HG03064 (cell line): ENCODE measurements at regions not wholly inside any gene's neighbourhood (a gene's known extent, or its start where the extent isn't known, plus 50 kb on each side); places are given as distances from the start of the nearest gene placed in this dataset.

ENCODE experiments used
- ATAC-seq: cut with Tn5 transposase; IDR thresholded peaks from one replicate; pipeline ENCODE4 v1.9.1; 2021; ENCODE audit warnings: low read depth; ENCODE audit not compliant: unreplicated experiment

- no peak for ATAC-seq
Measured at GRCh38 chr10:123582084-123582989, 83.8 kb upstream of the GPR26 start.

DNA sequence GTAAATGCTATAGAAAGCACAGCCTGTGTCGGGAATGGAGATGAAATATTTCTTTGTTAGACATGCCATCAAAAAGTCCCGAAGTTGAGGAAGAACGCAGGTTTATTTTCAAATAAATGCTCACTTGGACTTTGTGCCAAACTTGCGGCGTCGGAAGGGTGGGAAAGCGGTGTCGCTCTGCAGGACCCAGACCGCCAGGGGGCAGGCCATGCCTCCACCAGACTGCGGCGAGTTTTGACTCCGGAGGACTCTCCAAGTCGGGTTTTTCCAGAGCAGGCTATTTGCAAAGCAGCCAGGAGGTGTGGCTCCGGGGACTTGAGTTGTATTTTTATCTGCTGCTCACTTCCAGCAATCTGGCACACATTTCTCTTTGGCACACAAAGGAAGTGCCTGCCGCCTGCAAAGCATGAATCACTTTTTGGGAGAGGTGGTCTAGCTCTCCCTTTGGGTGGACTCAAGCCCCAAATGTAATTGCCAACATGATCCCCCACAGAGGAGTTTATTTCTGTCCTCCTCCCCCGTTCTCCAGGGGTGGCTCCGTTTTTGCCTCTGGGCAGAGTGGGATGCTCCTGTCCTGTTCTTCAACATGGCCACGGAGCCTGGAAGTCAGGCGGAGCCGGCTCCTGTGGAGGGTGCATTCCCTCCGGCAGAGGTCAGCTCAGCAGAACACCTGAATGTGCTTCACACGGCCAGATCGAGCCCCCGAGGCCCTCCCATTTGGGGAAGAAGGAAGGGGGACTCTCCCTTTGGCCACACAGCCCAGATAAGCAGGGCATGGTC is 82.3 kb upstream of the GPR26 start:
- no peak for ATAC-seq

- ATAC-seq: no peak
Measured at GRCh38 chr10:123584419-123584775, 81.8 kb upstream of the GPR26 start.

GRCh38 chr10:123585477-123586445 is 80.4 kb upstream of the GPR26 start:
- no peak for ATAC-seq

GRCh38 chr10:123587110-123587509 is 79.0 kb upstream of the GPR26 start:
- no peak for ATAC-seq

DNA sequence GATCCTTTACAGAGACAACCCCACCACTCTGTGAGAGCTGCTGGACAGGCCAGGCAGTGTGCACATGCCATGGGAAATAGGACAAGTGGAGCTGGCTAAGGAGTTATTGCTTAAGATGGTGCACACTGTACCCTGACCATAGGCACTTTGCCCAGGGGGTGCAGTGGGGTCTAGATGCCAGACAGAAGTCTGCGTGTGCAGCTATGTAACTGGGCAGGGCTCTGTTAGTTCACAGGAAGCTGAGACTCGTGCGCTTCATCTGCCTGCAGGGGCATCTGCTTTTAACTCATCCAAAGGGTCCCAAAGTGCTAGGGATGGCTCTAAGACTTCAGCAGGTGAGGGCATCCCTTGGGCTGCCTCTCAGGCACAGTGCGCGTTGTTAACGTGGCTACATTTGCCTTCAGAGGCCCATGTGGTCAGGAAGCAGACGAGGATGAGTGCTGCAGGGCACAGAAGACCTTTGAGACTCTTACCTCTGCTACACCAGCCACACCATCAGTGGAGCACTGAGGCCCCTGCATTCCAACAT is 77.7 kb upstream of the GPR26 start:
- ATAC-seq: no peak

GRCh38 chr10:123595661-123596060 is 70.5 kb upstream of the GPR26 start:
- no peak for ATAC-seq

GRCh38 chr10:123597676-123598075 is 68.5 kb upstream of the GPR26 start:
- no peak for ATAC-seq

DNA sequence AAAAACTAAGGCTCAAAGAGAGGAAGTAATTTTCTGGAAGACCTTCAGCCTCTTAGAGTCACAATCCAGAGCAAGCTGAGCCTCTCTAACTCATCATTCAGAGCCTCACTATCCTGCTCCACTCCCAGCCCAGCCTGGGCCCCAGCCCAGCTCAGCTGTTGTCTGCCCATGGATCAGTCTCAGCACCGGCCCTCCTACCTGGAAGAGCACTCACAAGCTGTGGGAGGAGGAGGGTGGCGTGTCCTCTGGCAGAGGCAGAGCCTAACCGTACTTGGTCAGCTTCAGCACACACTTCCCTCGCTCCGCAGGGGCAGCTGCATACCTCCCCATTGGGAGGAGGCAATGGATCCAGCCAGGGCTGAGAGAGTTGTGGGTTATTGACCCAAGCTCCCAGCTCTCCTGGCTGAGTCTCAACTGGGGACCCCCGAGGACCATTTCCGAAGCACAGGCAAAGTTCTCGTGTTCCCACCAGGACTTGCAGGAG is 66.7 kb upstream of the GPR26 start:
- ATAC-seq: no peak

GRCh38 chr10:123600177-123600576 is 66.0 kb upstream of the GPR26 start:
- no peak for ATAC-seq

GRCh38 chr10:123603130-123603529 is 63.0 kb upstream of the GPR26 start:
- no peak for ATAC-seq

GRCh38 chr10:123604506-123604905 is 61.6 kb upstream of the GPR26 start:
- ATAC-seq: no peak

DNA sequence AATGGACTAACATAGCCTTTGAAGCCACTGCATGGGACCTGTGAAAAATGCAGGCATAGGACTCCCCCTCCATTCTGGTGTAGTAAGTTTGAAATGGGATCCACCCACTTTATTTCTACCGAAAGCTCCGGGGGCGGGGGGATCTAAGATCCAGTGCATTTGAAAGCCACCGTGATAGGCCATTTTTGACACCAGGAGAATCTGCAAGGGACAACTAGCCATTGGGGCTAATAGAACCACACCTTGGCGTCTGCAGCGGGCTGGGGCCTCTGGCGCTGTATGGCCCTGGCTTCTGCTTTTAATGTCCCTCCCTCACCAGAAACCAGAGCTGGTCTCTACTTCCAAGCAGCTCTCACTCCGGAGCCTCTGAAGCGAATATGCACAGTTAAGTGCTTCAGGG is 60.1 kb upstream of the GPR26 start:
- ATAC-seq: no peak

DNA sequence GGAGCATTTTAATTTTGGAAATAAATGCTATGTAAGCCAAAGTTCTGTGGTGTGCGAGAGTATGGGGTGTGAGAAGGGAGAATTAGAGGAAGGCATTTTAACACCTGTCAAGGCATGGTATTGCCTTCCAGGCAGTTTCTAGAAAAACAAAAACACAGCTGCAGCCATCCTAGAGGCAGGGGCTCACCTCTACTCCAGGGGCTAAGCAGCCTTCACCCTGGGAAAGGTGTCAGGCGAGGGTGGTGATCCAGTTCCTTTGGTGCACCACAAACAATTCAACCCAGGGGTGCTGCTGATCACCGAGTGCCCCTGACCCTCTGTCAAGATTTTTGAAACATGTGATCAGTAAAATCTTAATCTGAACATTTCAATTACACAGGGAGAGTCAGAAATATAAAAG is 59.2 kb upstream of the GPR26 start:
- no peak for ATAC-seq

DNA sequence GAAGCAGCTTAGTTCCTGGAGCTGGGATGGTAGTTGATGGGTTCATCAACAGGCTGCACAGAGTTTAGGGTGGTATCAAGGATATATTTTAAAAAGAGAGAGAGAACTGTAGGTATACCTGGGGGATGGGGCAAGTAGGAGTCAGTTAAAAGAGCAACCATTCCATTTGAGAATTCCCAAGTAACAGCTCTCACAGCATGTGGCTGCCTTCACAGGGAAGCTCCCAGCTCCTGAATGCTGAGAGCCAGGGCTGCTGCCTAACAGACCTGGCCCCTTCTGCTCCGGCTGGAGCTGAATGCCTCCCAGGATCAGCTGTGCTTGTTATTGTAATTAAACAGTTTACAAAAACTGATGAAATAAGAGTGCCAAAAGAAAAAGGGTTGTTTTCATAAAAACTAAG is 58.8 kb upstream of the GPR26 start:
- no peak for ATAC-seq

DNA sequence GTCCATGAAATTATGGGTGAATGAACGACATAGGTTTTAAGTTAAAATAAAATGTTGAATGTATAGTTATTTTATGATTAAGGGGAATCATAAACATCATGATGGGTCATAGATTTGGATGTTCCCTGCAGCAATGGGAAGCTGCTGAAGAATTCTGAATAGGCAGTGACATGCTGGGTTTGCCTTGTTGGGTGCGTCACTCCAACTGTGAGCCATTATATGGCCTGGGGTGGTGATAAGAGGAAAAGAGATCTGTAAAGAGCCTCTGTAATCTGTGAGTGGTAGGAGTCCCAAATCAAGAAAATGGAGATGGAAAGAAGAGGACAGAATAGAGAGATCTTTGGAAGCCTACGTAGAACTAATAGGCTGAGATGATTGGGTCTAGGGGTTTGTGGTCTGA is 58.1 kb upstream of the GPR26 start:
- ATAC-seq: no peak

GRCh38 chr10:123611243-123611642 is 54.9 kb upstream of the GPR26 start:
- ATAC-seq: no peak

DNA sequence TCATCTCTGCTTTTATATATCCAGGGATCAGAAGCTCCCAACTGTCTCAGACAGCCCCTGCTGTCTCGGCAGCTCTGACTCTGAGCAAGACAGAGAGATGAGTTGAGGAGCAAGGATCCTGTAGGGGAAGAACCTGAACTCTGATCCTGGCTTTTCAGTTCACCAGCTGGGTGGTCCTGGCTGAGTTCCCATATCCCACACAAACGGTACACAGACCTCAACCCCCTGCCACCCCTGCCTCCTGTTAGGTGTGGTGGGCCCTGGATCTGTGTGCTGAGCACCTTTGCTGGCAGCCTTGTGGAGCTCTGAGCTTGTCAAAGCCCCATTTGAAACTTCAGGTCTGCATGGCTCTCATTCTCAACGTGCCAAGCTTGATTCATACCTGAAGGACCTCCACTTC is 54.3 kb upstream of the GPR26 start:
- no peak for ATAC-seq

GRCh38 chr10:123613346-123613850 is 52.8 kb upstream of the GPR26 start:
- ATAC-seq: no peak

DNA sequence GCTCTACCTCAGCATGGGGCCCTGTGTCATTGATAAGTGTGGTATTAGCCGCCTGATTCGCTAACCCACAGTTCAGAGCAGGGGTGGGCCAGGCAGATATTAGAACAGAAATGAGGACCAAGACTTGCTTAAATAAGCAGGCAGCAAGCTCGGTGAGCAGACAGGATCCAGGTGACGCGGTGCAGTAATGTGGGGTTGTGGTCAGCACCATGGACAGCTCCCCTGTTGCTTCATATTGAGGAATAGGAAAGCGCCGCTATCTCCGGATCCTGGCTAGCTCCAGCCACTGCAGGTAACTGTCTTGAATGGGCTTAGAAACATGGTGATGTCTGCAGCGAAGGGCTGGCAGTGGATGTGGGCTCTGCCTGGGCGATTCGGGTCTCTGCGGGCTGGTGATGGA is 51.3 kb upstream of the GPR26 start:
- no peak for ATAC-seq
